ENCODE measurements at regions not wholly inside any gene's neighbourhood (a gene's known extent, or its start where the extent isn't known, plus 50 kb on each side); places are given as distances from the start of the nearest gene placed in this dataset.

GRCh38 chr2:226002438-226002837, 602.9 kb downstream of the NYAP2 start:
- in situ Hi-C loops (cut with MboI; ENCODE audit: low pct_unique_long_range_greater_than_20kb, low sequenced_read_pairs, unreplicated experiment) = no loop called here
- DNase-seq (ENCODE audit: low spot score) = no peak
- no peak for TF ChIP-seq CTCF (IDR thresholded peaks at IDR 0.05; ENCODE audit: extremely low read depth, insufficient read depth, missing control alignments)

- no peak for TF ChIP-seq CTCF (IDR thresholded peaks at IDR 0.05; ENCODE audit: extremely low read depth, insufficient read depth, missing control alignments)
- in situ Hi-C loops (cut with MboI; ENCODE audit: low pct_unique_long_range_greater_than_20kb, low sequenced_read_pairs, unreplicated experiment) = no loop called here
- no peak for DNase-seq (ENCODE audit: low spot score)
Observed at GRCh38 chr2:226001716-226002115, 602.2 kb downstream of the NYAP2 start.

DNA sequence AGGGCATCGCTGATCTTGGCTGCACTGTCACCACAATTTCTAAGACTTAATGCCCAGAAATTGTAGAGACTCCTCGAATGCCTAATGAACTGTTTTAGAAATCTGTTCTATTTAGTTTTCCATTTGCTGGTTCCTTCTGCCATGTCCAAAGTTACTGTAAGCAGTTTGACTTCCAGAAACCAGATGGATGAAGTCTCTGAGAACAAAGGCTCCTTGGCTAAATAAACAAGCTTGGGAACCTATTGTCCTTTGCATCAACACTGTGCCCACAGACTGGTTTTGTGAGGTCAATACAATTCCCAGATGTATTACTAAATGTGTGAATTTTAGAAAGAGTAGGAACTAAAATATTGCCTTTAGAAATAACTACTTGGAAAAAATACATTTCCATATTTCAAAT, 600.2 kb downstream of the NYAP2 start:
- in situ Hi-C loops (cut with MboI; ENCODE audit: low pct_unique_long_range_greater_than_20kb, low sequenced_read_pairs, unreplicated experiment) = no loop called here
- TF ChIP-seq CTCF (IDR thresholded peaks at IDR 0.05; ENCODE audit: extremely low read depth, insufficient read depth, missing control alignments) = no peak
- DNase-seq (ENCODE audit: low spot score) = no peak

DNA sequence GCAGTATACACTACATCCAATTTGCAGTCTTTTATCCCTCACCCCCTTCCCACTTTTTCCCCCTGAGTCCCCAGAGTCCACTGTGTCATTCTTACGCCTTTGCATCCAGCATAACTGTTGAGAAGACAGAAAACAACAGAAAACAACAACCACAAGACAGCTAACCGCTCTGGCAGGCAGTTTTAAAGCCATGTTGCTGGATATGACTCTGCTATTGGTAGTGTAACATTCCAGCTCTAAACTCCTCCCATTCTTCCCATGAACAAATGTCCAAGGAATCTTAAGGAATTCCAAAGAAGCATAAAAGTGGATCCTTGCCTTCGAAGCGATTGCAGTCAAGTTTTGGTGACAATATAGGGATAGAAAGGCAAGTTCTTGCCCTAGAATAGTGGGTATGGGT, 599.1 kb downstream of the NYAP2 start:
- in situ Hi-C loops (cut with MboI; ENCODE audit: low pct_unique_long_range_greater_than_20kb, low sequenced_read_pairs, unreplicated experiment) = no loop called here
- no peak for DNase-seq (ENCODE audit: low spot score)
- no peak for TF ChIP-seq CTCF (IDR thresholded peaks at IDR 0.05; ENCODE audit: extremely low read depth, insufficient read depth, missing control alignments)

GRCh38 chr2:225998116-225998515, 598.6 kb downstream of the NYAP2 start:
- in situ Hi-C loops (cut with MboI; ENCODE audit: low pct_unique_long_range_greater_than_20kb, low sequenced_read_pairs, unreplicated experiment) = no loop called here
- DNase-seq (ENCODE audit: low spot score) = no peak

GRCh38 chr2:225996462-225996828, 596.9 kb downstream of the NYAP2 start:
- in situ Hi-C loops (cut with MboI; ENCODE audit: low pct_unique_long_range_greater_than_20kb, low sequenced_read_pairs, unreplicated experiment) = no loop called here
- DNase-seq (ENCODE audit: low spot score) = no peak
- TF ChIP-seq CTCF (IDR thresholded peaks at IDR 0.05; ENCODE audit: extremely low read depth, insufficient read depth, missing control alignments) = no peak

More at GRCh38 chr2:225998116-225998515, 598.6 kb downstream of the NYAP2 start:
- TF ChIP-seq CTCF (IDR thresholded peaks at IDR 0.05; ENCODE audit: extremely low read depth, insufficient read depth, missing control alignments) = no peak
